Lung (tissue), 11 donors: ENCODE measurements at regions not wholly inside any gene's neighbourhood (a gene's known extent, or its start where the extent isn't known, plus 50 kb on each side); places are given as distances from the start of the nearest gene placed in this dataset.

Source experiments
- ATAC-seq: fragments of 200-7000 bp; cut with Tn5 transposase; one replicate; pipeline ENCODE4 v1.9.1; 2020; ENCODE audit warnings: moderate number of reproducible peaks; ENCODE audit not compliant: insufficient read depth, low FRiP score
- DNase-seq, 3 donors: peaks; one replicate each; pipeline ENCODE4 v3.0.0-alpha.2; 2013 to 2017
- H3K27ac ChIP-seq, 2 donors: one replicate each; pipeline ENCODE4 v1.5.1; 2013; ENCODE audit warnings: mild to moderate bottlenecking in 2 of 2, moderate library complexity in 2 of 2, control low read depth in 1 of 2, inconsistent platforms in 1 of 2, low read depth in 1 of 2, low read length in 1 of 2
- H3K27me3 ChIP-seq, 3 donors: one replicate each; pipeline ENCODE4 v1.5.1; 2013; ENCODE audit warnings: low read length in 2 of 3; ENCODE audit not compliant: control insufficient read depth in 3 of 3, insufficient read depth in 3 of 3
- H3K36me3 ChIP-seq, 4 donors: one replicate each; pipeline ENCODE4 v1.5.1; 2013; ENCODE audit warnings: low read length in 4 of 4, mild to moderate bottlenecking in 1 of 4, moderate library complexity in 1 of 4; ENCODE audit not compliant: control insufficient read depth in 4 of 4, insufficient read depth in 4 of 4
- H3K4me1 ChIP-seq, 5 donors: one replicate each; pipeline ENCODE4 v1.5.1; 2013; ENCODE audit warnings: low read length in 5 of 5, mild to moderate bottlenecking in 2 of 5, moderate library complexity in 1 of 5; ENCODE audit not compliant: control insufficient read depth in 5 of 5, insufficient read depth in 5 of 5
- H3K4me3 ChIP-seq: one replicate; pipeline ENCODE4 v1.5.1; 2013; ENCODE audit warnings: mild to moderate bottlenecking, control low read depth, moderate library complexity
- H3K9ac ChIP-seq, 2 donors: one replicate each; pipeline ENCODE4 v1.5.1; 2013; ENCODE audit warnings: low read length in 2 of 2, control low read depth in 1 of 2; ENCODE audit not compliant: insufficient read depth in 1 of 2
- H3K9me3 ChIP-seq, 4 donors: one replicate each; pipeline ENCODE4 v1.5.1; 2013; ENCODE audit warnings: low read length in 3 of 4, mild to moderate bottlenecking in 1 of 4, moderate library complexity in 1 of 4; ENCODE audit not compliant: control insufficient read depth in 4 of 4, insufficient read depth in 3 of 4
- WGBS, 2 donors: extraction: QIAGEN DNeasy Blood & Tissue Kit; methylation state at CpG; one replicate each; pipeline ENCODE4 v1.1.7; 2013; 5-methylcytosine and 5-hydroxymethylcytosine counted together
- TF ChIP-seq, protein P1 (sequence below): IDR thresholded peaks from 2 replicates; pipeline ENCODE4 v1.5.1; 2012; ENCODE audit warnings: mild to moderate bottlenecking; ENCODE audit errors: control extremely low read depth, extremely low read depth
- donor health status: control.
- donor health status: control.
- donor health status: Bipolar disorder and iron deficiency.
- donor health status: healthy.
- donor health status: DM: yes; HTN: yes; CAD: no.

DNA sequence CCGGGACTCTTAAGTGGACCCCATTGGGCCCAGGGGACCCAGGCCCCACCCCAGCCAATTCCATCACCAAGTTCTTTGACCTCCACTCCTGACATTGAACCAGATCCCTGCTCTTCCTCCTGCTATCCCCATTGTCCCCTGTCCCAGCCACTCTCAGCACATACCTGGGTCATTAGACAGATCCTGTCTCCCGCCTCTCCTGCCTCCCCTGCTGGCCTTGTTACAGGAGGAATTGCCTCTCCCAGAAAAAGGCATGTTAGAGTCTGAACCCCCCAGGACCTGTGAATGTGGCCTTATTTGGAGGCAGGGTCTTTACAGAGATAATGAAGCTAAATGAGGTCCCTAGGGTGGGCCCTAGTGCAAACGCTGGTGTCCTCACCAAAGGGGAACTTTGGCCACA lies 301.9 kb downstream of the NPHP4 start:
- TF ChIP-seq, protein P1, sequence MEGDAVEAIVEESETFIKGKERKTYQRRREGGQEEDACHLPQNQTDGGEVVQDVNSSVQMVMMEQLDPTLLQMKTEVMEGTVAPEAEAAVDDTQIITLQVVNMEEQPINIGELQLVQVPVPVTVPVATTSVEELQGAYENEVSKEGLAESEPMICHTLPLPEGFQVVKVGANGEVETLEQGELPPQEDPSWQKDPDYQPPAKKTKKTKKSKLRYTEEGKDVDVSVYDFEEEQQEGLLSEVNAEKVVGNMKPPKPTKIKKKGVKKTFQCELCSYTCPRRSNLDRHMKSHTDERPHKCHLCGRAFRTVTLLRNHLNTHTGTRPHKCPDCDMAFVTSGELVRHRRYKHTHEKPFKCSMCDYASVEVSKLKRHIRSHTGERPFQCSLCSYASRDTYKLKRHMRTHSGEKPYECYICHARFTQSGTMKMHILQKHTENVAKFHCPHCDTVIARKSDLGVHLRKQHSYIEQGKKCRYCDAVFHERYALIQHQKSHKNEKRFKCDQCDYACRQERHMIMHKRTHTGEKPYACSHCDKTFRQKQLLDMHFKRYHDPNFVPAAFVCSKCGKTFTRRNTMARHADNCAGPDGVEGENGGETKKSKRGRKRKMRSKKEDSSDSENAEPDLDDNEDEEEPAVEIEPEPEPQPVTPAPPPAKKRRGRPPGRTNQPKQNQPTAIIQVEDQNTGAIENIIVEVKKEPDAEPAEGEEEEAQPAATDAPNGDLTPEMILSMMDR, result no peak
- DNase-seq (no peak), ATAC-seq (no peak)
- Histone ChIP-seq H3K27me3 (no peaks in the 10 kb centered on the region), H3K4me3 (no peak overlapping the region), H3K9ac (no peak overlapping the region), H3K36me3 (no peaks in the 10 kb centered on the region), H3K9me3 (peaks cover 0 to 7% (median 0%) of the 10 kb centered on the region in 4 donors), H3K27ac (no peak overlapping the region), H3K4me1 (no peaks in the 10 kb centered on the region)
- 76 to 87% methylated on average over 3 of the region's 3 CpGs for WGBS, 2 donors

DNA sequence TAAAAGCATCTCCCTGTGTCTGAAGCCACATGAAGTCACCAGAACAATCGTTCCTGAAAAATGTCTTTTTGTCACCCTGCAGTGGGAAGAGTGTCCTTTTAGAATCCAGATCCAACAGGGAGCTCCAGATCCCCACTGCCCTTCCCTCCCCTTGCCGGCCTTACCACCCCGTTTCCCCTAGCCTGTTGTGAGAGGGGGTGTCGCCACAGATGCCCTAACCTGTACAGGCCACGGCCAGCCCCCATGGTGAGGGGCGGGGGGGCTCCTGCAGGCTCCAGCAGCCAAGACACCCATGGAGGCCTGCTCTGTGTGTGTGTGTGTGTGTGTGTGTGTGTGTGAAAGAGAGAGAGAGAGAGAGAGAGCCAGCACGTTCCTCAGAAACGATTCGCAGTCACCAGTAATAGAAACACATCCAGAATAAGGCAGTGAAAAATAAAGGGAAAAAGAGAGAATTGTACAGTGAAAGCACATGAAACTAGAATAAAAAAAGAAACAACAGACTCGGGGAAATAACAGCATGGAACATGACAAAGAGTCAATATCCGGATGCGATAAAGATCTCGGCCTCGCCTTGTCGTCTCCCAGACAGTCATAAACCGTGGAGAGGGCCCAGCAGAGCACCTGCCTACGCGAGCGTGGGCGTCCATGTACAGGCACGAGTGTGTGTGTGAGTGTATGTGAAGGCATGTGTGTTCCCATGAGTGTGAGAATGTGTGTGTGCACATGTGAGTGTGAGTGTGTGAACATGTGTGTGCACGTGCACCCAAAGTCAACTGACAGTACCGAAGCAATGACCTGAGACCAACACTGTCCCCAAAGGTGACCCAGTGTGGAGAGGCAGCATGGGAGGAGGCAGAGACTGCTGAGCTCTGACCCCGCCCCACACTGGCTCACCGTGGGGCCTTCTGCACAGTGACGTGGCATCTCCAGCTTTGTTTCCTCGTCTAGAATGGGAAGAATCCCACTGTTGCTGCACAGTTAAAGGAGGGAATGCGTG lies 303.8 kb downstream of the NPHP4 start:
- 71 to 77% methylated on average over 28 of the region's 28 CpGs for WGBS, 2 donors
- Histone ChIP-seq H3K4me1 (no peaks in the 10 kb centered on the region), H3K9me3 (peaks cover 0 to 9% (median 0%) of the 10 kb centered on the region in 4 donors), H3K27ac (no peak overlapping the region), H3K27me3 (no peaks in the 10 kb centered on the region), H3K9ac (no peak overlapping the region), H3K36me3 (no peaks in the 10 kb centered on the region), H3K4me3 (no peak overlapping the region)
- ATAC-seq (no peak), DNase-seq (no peak)
- TF ChIP-seq, protein P1, result no peak

DNA sequence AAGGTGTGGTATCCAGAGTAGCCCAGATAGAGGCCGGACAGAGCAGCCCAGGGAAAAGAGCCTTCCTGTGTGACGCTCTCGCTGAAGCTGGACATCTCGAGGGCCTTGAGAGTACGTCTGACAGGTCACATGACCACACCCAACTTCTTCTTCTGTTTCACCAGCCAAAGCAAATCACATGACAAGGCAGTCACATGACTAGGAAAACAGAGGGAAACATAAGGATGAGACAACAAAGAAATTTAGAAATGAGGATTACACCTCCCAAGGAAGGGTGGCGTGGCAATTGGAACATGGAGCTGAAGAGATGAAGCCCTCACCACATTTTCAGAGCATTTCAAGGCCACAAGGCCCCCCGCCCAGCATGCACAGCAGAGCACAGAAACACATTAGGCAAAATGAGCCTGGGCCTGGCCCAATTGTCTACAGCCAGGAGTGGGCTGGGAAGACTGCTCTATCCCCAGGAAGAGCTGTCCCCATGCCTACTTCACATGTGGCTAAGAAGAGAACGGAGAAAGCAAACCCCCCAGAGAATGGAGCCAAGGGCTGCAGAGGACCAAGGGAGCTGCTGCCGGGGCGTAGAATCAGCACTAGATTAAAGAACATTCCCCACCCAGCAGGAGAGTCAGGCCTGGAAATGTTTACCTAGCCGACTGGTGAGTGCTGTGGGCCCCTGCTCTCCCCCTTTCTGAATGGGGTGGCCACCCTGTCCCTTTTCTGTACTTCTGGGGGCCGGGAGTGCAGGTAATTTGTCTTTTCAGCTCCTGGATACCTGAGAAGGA lies 305.1 kb downstream of the NPHP4 start:
- ATAC-seq (no peak), DNase-seq (no peak)
- TF ChIP-seq, protein P1, result no peak
- peaks cover 0 to 10% (median 0%) of the 10 kb centered on the region in 4 donors for H3K9me3 ChIP-seq
- no peak overlapping the region for H3K9ac ChIP-seq
- peaks cover 0 to 3% (median 0%) of the 10 kb centered on the region in 3 donors for H3K27me3 ChIP-seq
- no peak overlapping the region for H3K27ac ChIP-seq
- H3K4me3 ChIP-seq, result no peak overlapping the region
- no peaks in the 10 kb centered on the region for H3K4me1 ChIP-seq
- WGBS, 2 donors, result 83 to 86% methylated on average over 12 of the region's 12 CpGs
- H3K36me3 ChIP-seq, result no peaks in the 10 kb centered on the region
